Kidney (tissue), 13 donors: ENCODE measurements at regions not wholly inside any gene's neighbourhood (a gene's known extent, or its start where the extent isn't known, plus 50 kb on each side); places are given as distances from the start of the nearest gene placed in this dataset.

Experiments used
- DNase-seq, 5 donors: peaks; one replicate each; pipeline ENCODE4 v3.0.0-alpha.2; 2013 to 2020
- FAIRE-seq: peaks from 2 replicates; lab custom pipeline; 2012; peaks lifted over from hg19 to GRCh38; lab: Jason Lieb, UNC
- H3K27ac ChIP-seq, 2 donors: one replicate each; pipeline ENCODE4 v1.7.0; 2013; ENCODE audit warnings: low read depth in 2 of 2, low read length in 2 of 2, inconsistent platforms in 1 of 2
- H3K27me3 ChIP-seq: one replicate; pipeline ENCODE4 v1.7.1; 2013; ENCODE audit warnings: low read length, inconsistent platforms; ENCODE audit not compliant: control insufficient read depth, insufficient read depth
- H3K36me3 ChIP-seq, 3 donors: one replicate each; pipeline versions ENCODE4 v1.7.0 to v1.7.1; 2013; ENCODE audit warnings: low read length in 3 of 3, control low read depth in 1 of 3, inconsistent platforms in 1 of 3; ENCODE audit not compliant: insufficient read depth in 3 of 3, control insufficient read depth in 2 of 3
- H3K4me1 ChIP-seq, 3 donors: one replicate each; pipeline versions ENCODE4 v1.7.0 to v1.7.1; 2013; ENCODE audit warnings: low read length in 3 of 3, inconsistent platforms in 1 of 3, low read depth in 1 of 3; ENCODE audit not compliant: control insufficient read depth in 2 of 3, insufficient read depth in 2 of 3
- H3K4me3 ChIP-seq, 3 donors: one replicate each; pipeline versions ENCODE4 v1.7.0 to v1.8.1; 2013; ENCODE audit warnings: low read length in 3 of 3, control low read depth in 1 of 3, inconsistent platforms in 1 of 3
- H3K9ac ChIP-seq, 3 donors: one replicate each; pipeline versions ENCODE4 v1.7.0 to v1.7.1; 2013; ENCODE audit warnings: low read length in 3 of 3, control low read depth in 1 of 3, inconsistent platforms in 1 of 3
- H3K9me3 ChIP-seq, 3 donors: one replicate each; pipeline versions ENCODE4 v1.7.0 to v1.7.1; 2013; ENCODE audit warnings: low read length in 3 of 3, control low read depth in 1 of 3, inconsistent platforms in 1 of 3; ENCODE audit not compliant: control insufficient read depth in 2 of 3, insufficient read depth in 1 of 3
- intact Hi-C: fragments of 100-400 bp; cut with DNase I; formaldehyde crosslinking; loops from one replicate; pipeline ENCODE4 v1.11.1; 2022
- TF ChIP-seq, protein P1 (sequence below): IDR thresholded peaks from 3 replicates; pipeline ENCODE4 v1.5.1; 2012; ENCODE audit warnings: mild to moderate bottlenecking, moderate library complexity, borderline replicate concordance; ENCODE audit not compliant: insufficient read depth; ENCODE audit errors: extremely low read depth
- donor health status: control.
- donor health status: control.
- donor health status: control.
- donor health status: control.
- donor health status: control.
- donor health status: DM: yes; HTN: yes; CAD: no.
- donor health status: Normal renal cell carcinoma (clear cell type).

DNA sequence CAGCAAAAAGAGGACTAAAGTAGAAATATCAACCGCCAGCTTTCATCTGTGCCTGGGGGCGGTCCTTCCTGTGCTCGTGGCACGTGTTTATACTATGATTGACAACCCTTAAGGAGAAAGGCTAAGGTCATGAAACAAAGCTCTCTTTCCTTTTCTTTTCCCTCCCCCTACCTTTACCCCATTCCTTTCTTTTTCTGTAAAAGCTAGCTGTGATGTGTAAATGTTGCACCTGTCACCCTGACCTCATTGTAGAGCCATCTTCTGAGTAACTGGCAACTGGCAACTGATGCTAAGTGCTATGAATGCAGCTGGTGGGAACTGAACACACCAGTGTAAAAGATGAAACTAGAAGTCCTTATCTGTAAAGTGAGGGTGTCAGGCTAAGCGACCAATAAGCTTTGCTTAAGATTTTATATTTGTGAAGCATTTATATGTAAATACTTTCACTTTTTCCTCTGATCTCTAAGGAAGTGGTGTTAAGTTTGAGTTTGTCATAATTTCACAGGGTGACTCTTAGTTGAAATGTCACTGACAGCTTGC lies 102.8 kb upstream of the BCAT1 start:
- H3K27me3 ChIP-seq = no peaks in the 10 kb centered on the region
- peak overlapping the region in 1 of 2 donors; percentile 38 for H3K27ac ChIP-seq
- H3K36me3 ChIP-seq = no peaks in the 10 kb centered on the region
- TF ChIP-seq, protein P1, sequence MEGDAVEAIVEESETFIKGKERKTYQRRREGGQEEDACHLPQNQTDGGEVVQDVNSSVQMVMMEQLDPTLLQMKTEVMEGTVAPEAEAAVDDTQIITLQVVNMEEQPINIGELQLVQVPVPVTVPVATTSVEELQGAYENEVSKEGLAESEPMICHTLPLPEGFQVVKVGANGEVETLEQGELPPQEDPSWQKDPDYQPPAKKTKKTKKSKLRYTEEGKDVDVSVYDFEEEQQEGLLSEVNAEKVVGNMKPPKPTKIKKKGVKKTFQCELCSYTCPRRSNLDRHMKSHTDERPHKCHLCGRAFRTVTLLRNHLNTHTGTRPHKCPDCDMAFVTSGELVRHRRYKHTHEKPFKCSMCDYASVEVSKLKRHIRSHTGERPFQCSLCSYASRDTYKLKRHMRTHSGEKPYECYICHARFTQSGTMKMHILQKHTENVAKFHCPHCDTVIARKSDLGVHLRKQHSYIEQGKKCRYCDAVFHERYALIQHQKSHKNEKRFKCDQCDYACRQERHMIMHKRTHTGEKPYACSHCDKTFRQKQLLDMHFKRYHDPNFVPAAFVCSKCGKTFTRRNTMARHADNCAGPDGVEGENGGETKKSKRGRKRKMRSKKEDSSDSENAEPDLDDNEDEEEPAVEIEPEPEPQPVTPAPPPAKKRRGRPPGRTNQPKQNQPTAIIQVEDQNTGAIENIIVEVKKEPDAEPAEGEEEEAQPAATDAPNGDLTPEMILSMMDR = no peak
- no peak overlapping the region for H3K9ac ChIP-seq
- no peaks in the 10 kb centered on the region for H3K9me3 ChIP-seq
- no peak for FAIRE-seq
- intact Hi-C loops = no loop called here
- peak overlapping the region in 1 of 3 donors; percentile 76 for H3K4me3 ChIP-seq
- DNase-seq = no peak
- peaks cover 0 to under 1% (median 0%) of the 10 kb centered on the region in 3 donors for H3K4me1 ChIP-seq

DNA sequence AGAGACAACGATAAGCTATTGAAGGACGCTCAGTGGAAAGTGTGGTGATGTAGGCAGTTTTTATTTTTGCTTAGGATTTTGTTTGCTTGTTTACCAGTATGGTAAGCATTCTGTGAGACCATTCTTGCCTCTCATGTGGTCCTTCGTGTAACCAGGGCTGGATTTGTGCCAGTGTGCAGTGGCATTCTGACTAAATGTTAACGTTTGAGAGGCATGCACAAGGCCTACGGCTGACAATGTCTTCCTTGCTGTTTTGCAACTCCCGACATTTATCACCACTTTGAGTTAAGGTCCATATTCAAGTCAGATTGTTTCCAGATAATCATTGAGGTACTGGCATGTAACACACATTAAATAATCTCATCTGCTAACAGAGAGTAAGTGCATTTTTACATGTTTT lies 102.3 kb upstream of the BCAT1 start:
- intact Hi-C loops = no loop called here
- FAIRE-seq = no peak

DNA sequence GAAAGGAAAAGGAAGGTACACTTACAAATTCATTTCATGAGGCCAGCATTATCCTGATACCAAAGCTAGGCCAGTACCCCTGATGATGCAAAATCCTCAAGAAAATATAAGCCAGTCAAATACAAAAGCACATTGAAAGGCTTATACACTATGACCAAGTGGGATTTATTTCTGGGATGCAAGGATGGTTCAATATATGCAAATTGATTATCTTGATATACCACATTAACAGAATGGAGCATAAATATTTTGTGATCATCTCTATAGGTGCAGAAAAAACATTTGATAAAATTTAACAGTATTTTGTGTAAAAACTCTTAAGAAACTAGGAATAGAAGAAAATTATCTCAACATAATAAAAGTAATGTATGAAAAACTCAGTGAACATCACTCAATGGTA lies 97.0 kb upstream of the BCAT1 start:
- H3K4me1 ChIP-seq = no peaks in the 10 kb centered on the region
- TF ChIP-seq, protein P1 = no peak
- no peaks in the 10 kb centered on the region for H3K9me3 ChIP-seq
- H3K27me3 ChIP-seq = no peaks in the 10 kb centered on the region
- no peak for FAIRE-seq
- no peak overlapping the region for H3K27ac ChIP-seq
- intact Hi-C loops = no loop called here
- H3K9ac ChIP-seq = no peak overlapping the region
- no peak overlapping the region for H3K4me3 ChIP-seq
- H3K36me3 ChIP-seq = no peaks in the 10 kb centered on the region
- DNase-seq = no peak

More for the DNA sequence above, 102.3 kb upstream of the BCAT1 start:
- no peak overlapping the region for H3K9ac ChIP-seq
- no peak overlapping the region for H3K4me3 ChIP-seq
- TF ChIP-seq, protein P1 = no peak
- H3K27ac ChIP-seq = no peak overlapping the region
- H3K36me3 ChIP-seq = no peaks in the 10 kb centered on the region
- no peaks in the 10 kb centered on the region for H3K4me1 ChIP-seq
- DNase-seq = no peak
- no peaks in the 10 kb centered on the region for H3K9me3 ChIP-seq
- no peaks in the 10 kb centered on the region for H3K27me3 ChIP-seq
